Naive thymus-derived CD4-positive, alpha-beta T cell (primary cell): ENCODE measurements at regions not wholly inside any gene's neighbourhood (a gene's known extent, or its start where the extent isn't known, plus 50 kb on each side); places are given as distances from the start of the nearest gene placed in this dataset.

ENCODE experiments used
- ATAC-seq: fragments of 150-1000 bp; cut with Tn5 transposase; 2 replicates; pipeline ENCODE4 v1.10.0; 2021; ENCODE audit warnings: mild to moderate bottlenecking, moderate library complexity
- CTCF ChIA-PET: fragments of 350-600 bp; sonication (Branson Sonifier 250); formaldehyde crosslinking; loops from one replicate; lab custom pipeline; 2021; ENCODE audit warnings: antibody characterized with exemption; lab: Charles Lee
- POLR2A ChIA-PET: fragments of 350-600 bp; sonication (Branson Sonifier 250); formaldehyde crosslinking; loops from one replicate; lab custom pipeline; 2021; ENCODE audit warnings: antibody characterized with exemption, inconsistent platforms; lab: Charles Lee
- DNase-seq, 9 donors: peaks; one replicate each; pipeline versions ENCODE4 v3.0.0 to v3.0.0-alpha.2; 2020 to 2022; ENCODE audit warnings: mixed read lengths in 1 of 9
- H3K27ac ChIP-seq: one replicate; pipeline ENCODE4 v1.7.0; 2013; ENCODE audit warnings: mild to moderate bottlenecking, low read depth, low read length, moderate library complexity
- H3K27me3 ChIP-seq, 2 donors: one replicate each; pipeline ENCODE4 v1.7.0; 2013; ENCODE audit warnings: low read length in 2 of 2, mild to moderate bottlenecking in 2 of 2, moderate library complexity in 2 of 2; ENCODE audit not compliant: control insufficient read depth in 2 of 2, insufficient read depth in 2 of 2
- H3K36me3 ChIP-seq, 3 experiments: 1 replicate in 2 of 3; 2 replicates in 1 of 3; pipeline ENCODE4 v1.7.0; 2013; ENCODE audit warnings: low read length in 3 of 3, mild to moderate bottlenecking in 3 of 3, moderate library complexity in 1 of 3; ENCODE audit not compliant: insufficient read depth in 3 of 3, control insufficient read depth in 2 of 3
- H3K4me1 ChIP-seq, 2 donors: one replicate each; pipeline ENCODE4 v1.7.0; 2013; ENCODE audit warnings: low read length in 2 of 2, mild to moderate bottlenecking in 2 of 2, moderate library complexity in 1 of 2; ENCODE audit not compliant: control insufficient read depth in 2 of 2, insufficient read depth in 2 of 2
- H3K4me3 ChIP-seq: 2 replicates; pipeline ENCODE4 v1.7.0; 2013; ENCODE audit warnings: mild to moderate bottlenecking, low read length
- H3K9me3 ChIP-seq, 3 experiments: 1 replicate in 2 of 3; 2 replicates in 1 of 3; pipeline ENCODE4 v1.7.0; 2013; ENCODE audit warnings: low read length in 3 of 3; ENCODE audit not compliant: control insufficient read depth in 2 of 3
- H3K27ac Mint-ChIP-seq, 9 donors: one replicate each; pipeline ENCODE4 v1.8.0; 2020 to 2022; ENCODE audit warnings: mixed read lengths in 9 of 9, mild to moderate bottlenecking in 8 of 9, moderate library complexity in 5 of 9, inconsistent platforms in 2 of 9
- H3K27me3 Mint-ChIP-seq, 5 donors: one replicate each; pipeline ENCODE4 v1.8.0; 2021 to 2022; ENCODE audit warnings: mixed read lengths in 5 of 5, mild to moderate bottlenecking in 1 of 5
- H3K36me3 Mint-ChIP-seq, 5 donors: one replicate each; pipeline ENCODE4 v1.8.0; 2020 to 2022; ENCODE audit warnings: mixed read lengths in 5 of 5, mild to moderate bottlenecking in 3 of 5, inconsistent platforms in 1 of 5
- H3K4me1 Mint-ChIP-seq, 7 donors: one replicate each; pipeline ENCODE4 v1.8.0; 2020 to 2022; ENCODE audit warnings: mixed read lengths in 7 of 7, mild to moderate bottlenecking in 3 of 7, inconsistent platforms in 1 of 7
- H3K4me3 Mint-ChIP-seq, 10 donors: one replicate each; pipeline ENCODE4 v1.8.0; 2020 to 2022; ENCODE audit warnings: mild to moderate bottlenecking in 10 of 10, mixed read lengths in 10 of 10, moderate library complexity in 6 of 10, inconsistent platforms in 2 of 10
- H3K9me3 Mint-ChIP-seq, 11 donors: one replicate each; pipeline ENCODE4 v1.8.0; 2020 to 2022; ENCODE audit warnings: mixed read lengths in 11 of 11, mild to moderate bottlenecking in 4 of 11, inconsistent platforms in 1 of 11, moderate library complexity in 1 of 11
- intact Hi-C, 2 donors: fragments of 100-400 bp; cut with micrococcal nuclease; formaldehyde crosslinking; loops; one replicate each; pipeline ENCODE4 v1.15.1; 2023

GRCh38 chr7:19408706-19409220, 263.5 kb upstream of the FERD3L start:
- H3K27me3 ChIP-seq = no peaks in the 10 kb centered on the region
- Mint-ChIP-seq H3K4me1 (peaks cover 0 to 6% (median 0%) of the 10 kb centered on the region in 7 donors), H3K36me3 (no peaks in the 10 kb centered on the region), H3K27me3 (no peaks in the 10 kb centered on the region), H3K4me3 (no peak overlapping the region), H3K27ac (no peak overlapping the region), H3K9me3 (peaks cover 0 to 8% (median 0%) of the 10 kb centered on the region in 11 donors)
- H3K27ac ChIP-seq = no peak overlapping the region
- intact Hi-C loops = no loop called here
- H3K36me3 ChIP-seq = no peaks in the 10 kb centered on the region
- POLR2A ChIA-PET = no interaction called here
- no peaks in the 10 kb centered on the region for H3K4me1 ChIP-seq
- H3K9me3 ChIP-seq = no peaks in the 10 kb centered on the region
- no peak for DNase-seq
- H3K4me3 ChIP-seq = no peak overlapping the region
- no peak for ATAC-seq
- CTCF ChIA-PET = no interaction called here

GRCh38 chr7:19407270-19407669, 262.0 kb upstream of the FERD3L start:
- Mint-ChIP-seq H3K27me3 (no peaks in the 10 kb centered on the region), H3K9me3 (peaks cover 0 to 6% (median 0%) of the 10 kb centered on the region in 11 donors), H3K4me3 (no peak overlapping the region), H3K27ac (no peak overlapping the region), H3K4me1 (peaks cover 0 to 6% (median 0%) of the 10 kb centered on the region in 7 donors), H3K36me3 (no peaks in the 10 kb centered on the region)
- intact Hi-C loops = no loop called here
- DNase-seq (no peak), ATAC-seq (no peak)
- ChIA-PET CTCF (no interaction called here), POLR2A (no interaction called here)
- Histone ChIP-seq H3K4me3 (no peak overlapping the region), H3K4me1 (no peaks in the 10 kb centered on the region), H3K36me3 (no peaks in the 10 kb centered on the region), H3K27me3 (no peaks in the 10 kb centered on the region), H3K27ac (no peak overlapping the region), H3K9me3 (no peaks in the 10 kb centered on the region)

- H3K4me3 ChIP-seq = no peak overlapping the region
Observed at GRCh38 chr7:19405541-19405940, 260.3 kb upstream of the FERD3L start.

GRCh38 chr7:19404912-19405329, 259.7 kb upstream of the FERD3L start:
- Mint-ChIP-seq H3K27ac (peak overlapping the region in 1 of 9 donors; percentile 58), H3K27me3 (no peaks in the 10 kb centered on the region), H3K4me3 (peak overlapping the region in 1 of 10 donors; percentile 51), H3K36me3 (no peaks in the 10 kb centered on the region), H3K4me1 (peaks cover 0 to 6% (median 0%) of the 10 kb centered on the region in 7 donors), H3K9me3 (peaks cover 0 to 6% (median 0%) of the 10 kb centered on the region in 11 donors)
- H3K4me1 ChIP-seq = no peaks in the 10 kb centered on the region
- CTCF ChIA-PET = no interaction called here
- intact Hi-C loops = no loop called here
- DNase-seq = no peak
- H3K4me3 ChIP-seq = no peak overlapping the region
- no peaks in the 10 kb centered on the region for H3K9me3 ChIP-seq
- H3K27ac ChIP-seq = no peak overlapping the region
- no peaks in the 10 kb centered on the region for H3K27me3 ChIP-seq
- H3K36me3 ChIP-seq = no peaks in the 10 kb centered on the region
- POLR2A ChIA-PET = no interaction called here
- ATAC-seq = peak; percentile 31

More at GRCh38 chr7:19405541-19405940, 260.3 kb upstream of the FERD3L start:
- H3K4me3 Mint-ChIP-seq = no peak overlapping the region
- Histone ChIP-seq H3K4me1 (no peaks in the 10 kb centered on the region), H3K9me3 (no peaks in the 10 kb centered on the region), H3K27ac (no peak overlapping the region), H3K36me3 (no peaks in the 10 kb centered on the region), H3K27me3 (no peaks in the 10 kb centered on the region)
- ATAC-seq (no peak), DNase-seq (no peak)
- no peak overlapping the region for H3K27ac Mint-ChIP-seq
- intact Hi-C loops = no loop called here
- H3K4me1 Mint-ChIP-seq = peaks cover 0 to 6% (median 0%) of the 10 kb centered on the region in 7 donors
- H3K36me3 Mint-ChIP-seq = no peaks in the 10 kb centered on the region
- peaks cover 0 to 6% (median 0%) of the 10 kb centered on the region in 11 donors for H3K9me3 Mint-ChIP-seq
- CTCF ChIA-PET = no interaction called here
- POLR2A ChIA-PET = no interaction called here
- H3K27me3 Mint-ChIP-seq = no peaks in the 10 kb centered on the region

- no peaks in the 10 kb centered on the region for H3K9me3 ChIP-seq
- H3K4me3 ChIP-seq = no peak overlapping the region
- ChIA-PET CTCF (no interaction called here), POLR2A (no interaction called here)
- peaks cover 0 to 6% (median 0%) of the 10 kb centered on the region in 7 donors for H3K4me1 Mint-ChIP-seq
- no peak for DNase-seq
- no peaks in the 10 kb centered on the region for H3K4me1 ChIP-seq
- no peak overlapping the region for H3K4me3 Mint-ChIP-seq
- ATAC-seq = no peak
- H3K27me3 ChIP-seq = no peaks in the 10 kb centered on the region
- H3K27me3 Mint-ChIP-seq = no peaks in the 10 kb centered on the region
- peaks cover 0 to 6% (median 2%) of the 10 kb centered on the region in 11 donors for H3K9me3 Mint-ChIP-seq
- H3K27ac Mint-ChIP-seq = no peak overlapping the region
- no peaks in the 10 kb centered on the region for H3K36me3 Mint-ChIP-seq
- intact Hi-C loops = no loop called here
- no peak overlapping the region for H3K27ac ChIP-seq
- H3K36me3 ChIP-seq = no peaks in the 10 kb centered on the region
Observed at GRCh38 chr7:19403691-19404090, 258.5 kb upstream of the FERD3L start.

- Mint-ChIP-seq H3K36me3 (no peaks in the 10 kb centered on the region), H3K27me3 (no peaks in the 10 kb centered on the region), H3K4me1 (peaks cover 0 to 12% (median 0%) of the 10 kb centered on the region in 7 donors), H3K9me3 (peaks cover 0 to 6% (median 2%) of the 10 kb centered on the region in 11 donors), H3K4me3 (no peak overlapping the region), H3K27ac (no peak overlapping the region)
- no peaks in the 10 kb centered on the region for H3K27me3 ChIP-seq
- H3K36me3 ChIP-seq = no peaks in the 10 kb centered on the region
- ATAC-seq (no peak), DNase-seq (no peak)
- no peaks in the 10 kb centered on the region for H3K4me1 ChIP-seq
- ChIA-PET CTCF (no interaction called here), POLR2A (no interaction called here)
- H3K27ac ChIP-seq = no peak overlapping the region
- no peak overlapping the region for H3K4me3 ChIP-seq
- intact Hi-C loops = no loop called here
- H3K9me3 ChIP-seq = no peaks in the 10 kb centered on the region
Observed at GRCh38 chr7:19401461-19401860, 256.2 kb upstream of the FERD3L start.

GRCh38 chr7:19400758-19401254, 255.6 kb upstream of the FERD3L start:
- H3K36me3 ChIP-seq = no peaks in the 10 kb centered on the region
- no peak for DNase-seq
- Mint-ChIP-seq H3K27ac (no peak overlapping the region), H3K36me3 (no peaks in the 10 kb centered on the region), H3K27me3 (no peaks in the 10 kb centered on the region), H3K4me1 (peaks cover 0 to 9% (median 0%) of the 10 kb centered on the region in 7 donors), H3K9me3 (peaks cover 0 to 6% (median 2%) of the 10 kb centered on the region in 11 donors), H3K4me3 (no peak overlapping the region)
- ATAC-seq = no peak
- CTCF ChIA-PET = interaction anchor here (0.6 kb wide), 1 partner anchor 557 kb away, joined by 3 read pairs; no protein-coding TSS in a partner anchor
- no peak overlapping the region for H3K27ac ChIP-seq
- no peaks in the 10 kb centered on the region for H3K27me3 ChIP-seq
- POLR2A ChIA-PET = no interaction called here
- no peak overlapping the region for H3K4me3 ChIP-seq
- H3K9me3 ChIP-seq = no peaks in the 10 kb centered on the region
- no peaks in the 10 kb centered on the region for H3K4me1 ChIP-seq
- intact Hi-C loops = no loop called here
